ENCODE measurements at regions not wholly inside any gene's neighbourhood (a gene's known extent, or its start where the extent isn't known, plus 50 kb on each side); places are given as distances from the start of the nearest gene placed in this dataset.

GRCh38 chr20:52748285-52748932, 223.7 kb upstream of the TSHZ2 start:
- DNase-seq: no peak
- no peak overlapping the region for H3K4me3 ChIP-seq (ENCODE audit: low read length)
- H3K27ac ChIP-seq (ENCODE audit: low read length): no peak overlapping the region
- no peaks in the 10 kb centered on the region for H3K79me2 ChIP-seq (ENCODE audit: low read length)
- no peaks in the 10 kb centered on the region for H3K27me3 ChIP-seq (replicated peaks; ENCODE audit: insufficient read depth, low read length)
- H3F3A ChIP-seq (ENCODE audit: insufficient read depth, low read length): no peaks in the 10 kb centered on the region
- no peak overlapping the region for H3K4me2 ChIP-seq (ENCODE audit: low read depth, low read length)
- no peaks in the 10 kb centered on the region for H3K4me1 ChIP-seq (ENCODE audit: low read length)
- no peak for TF ChIP-seq EZH2 (optimal IDR thresholded peaks at IDR 0.05; ENCODE audit: low read depth, low read length)
- TF ChIP-seq EZH2phosphoT487 (IDR thresholded peaks at IDR 0.05; ENCODE audit: low read length): no peak
- TF ChIP-seq CTCF (IDR thresholded peaks at IDR 0.05; ENCODE audit: low read length): no peak
- H3K9me3 ChIP-seq (replicated peaks; ENCODE audit: insufficient read depth, low read length): no peaks in the 10 kb centered on the region
- no peaks in the 10 kb centered on the region for H3K9me2 ChIP-seq (replicated peaks; ENCODE audit: insufficient read depth, low read length)
- H3K36me3 ChIP-seq (replicated peaks; ENCODE audit: insufficient read depth, low read length): no peaks in the 10 kb centered on the region
- H2AFZ ChIP-seq (ENCODE audit: low read length): no peak overlapping the region
- H4K20me1 ChIP-seq (ENCODE audit: insufficient read depth, low read length): no peaks in the 10 kb centered on the region
- no peak overlapping the region for H3K9ac ChIP-seq (ENCODE audit: low read length)

- no peaks in the 10 kb centered on the region for H3K36me3 ChIP-seq (replicated peaks; ENCODE audit: insufficient read depth, low read length)
- H3K27ac ChIP-seq (ENCODE audit: low read length): no peak overlapping the region
- H3K9ac ChIP-seq (ENCODE audit: low read length): no peak overlapping the region
- H2AFZ ChIP-seq (ENCODE audit: low read length): no peak overlapping the region
- no peaks in the 10 kb centered on the region for H3K27me3 ChIP-seq (replicated peaks; ENCODE audit: insufficient read depth, low read length)
- H3K9me2 ChIP-seq (replicated peaks; ENCODE audit: insufficient read depth, low read length): no peaks in the 10 kb centered on the region
- no peaks in the 10 kb centered on the region for H3F3A ChIP-seq (ENCODE audit: insufficient read depth, low read length)
- no peaks in the 10 kb centered on the region for H3K79me2 ChIP-seq (ENCODE audit: low read length)
- peak; percentile 23 for TF ChIP-seq CTCF (IDR thresholded peaks at IDR 0.05; ENCODE audit: low read length)
- TF ChIP-seq EZH2 (optimal IDR thresholded peaks at IDR 0.05; ENCODE audit: low read depth, low read length): no peak
- no peak for TF ChIP-seq EZH2phosphoT487 (IDR thresholded peaks at IDR 0.05; ENCODE audit: low read length)
- DNase-seq: peak; percentile 13
- no peak overlapping the region for H3K4me3 ChIP-seq (ENCODE audit: low read length)
- no peaks in the 10 kb centered on the region for H4K20me1 ChIP-seq (ENCODE audit: insufficient read depth, low read length)
- H3K9me3 ChIP-seq (replicated peaks; ENCODE audit: insufficient read depth, low read length): no peaks in the 10 kb centered on the region
- H3K4me1 ChIP-seq (ENCODE audit: low read length): no peaks in the 10 kb centered on the region
- H3K4me2 ChIP-seq (ENCODE audit: low read depth, low read length): no peak overlapping the region
Measured at GRCh38 chr20:52747845-52748284, 224.3 kb upstream of the TSHZ2 start.

GRCh38 chr20:52746770-52747169, 225.4 kb upstream of the TSHZ2 start:
- no peak overlapping the region for H3K9ac ChIP-seq (ENCODE audit: low read length)
- H3K27me3 ChIP-seq (replicated peaks; ENCODE audit: insufficient read depth, low read length): no peaks in the 10 kb centered on the region
- no peaks in the 10 kb centered on the region for H4K20me1 ChIP-seq (ENCODE audit: insufficient read depth, low read length)
- H3K27ac ChIP-seq (ENCODE audit: low read length): no peak overlapping the region
- no peak overlapping the region for H3K4me2 ChIP-seq (ENCODE audit: low read depth, low read length)
- H3K79me2 ChIP-seq (ENCODE audit: low read length): no peaks in the 10 kb centered on the region
- no peak for DNase-seq
- H2AFZ ChIP-seq (ENCODE audit: low read length): no peak overlapping the region
- H3F3A ChIP-seq (ENCODE audit: insufficient read depth, low read length): no peaks in the 10 kb centered on the region
- H3K36me3 ChIP-seq (replicated peaks; ENCODE audit: insufficient read depth, low read length): no peaks in the 10 kb centered on the region
- no peak overlapping the region for H3K4me3 ChIP-seq (ENCODE audit: low read length)
- H3K9me2 ChIP-seq (replicated peaks; ENCODE audit: insufficient read depth, low read length): no peaks in the 10 kb centered on the region
- no peaks in the 10 kb centered on the region for H3K4me1 ChIP-seq (ENCODE audit: low read length)
- TF ChIP-seq CTCF (IDR thresholded peaks at IDR 0.05; ENCODE audit: low read length) (no peak), EZH2 (optimal IDR thresholded peaks at IDR 0.05; ENCODE audit: low read depth, low read length) (no peak), EZH2phosphoT487 (IDR thresholded peaks at IDR 0.05; ENCODE audit: low read length) (no peak)
- H3K9me3 ChIP-seq (replicated peaks; ENCODE audit: insufficient read depth, low read length): no peaks in the 10 kb centered on the region

Measured in MM.1S (cell line).